NCI-H446 treated with DMSO at 0.1 percent for 48 hours (cell line): ENCODE measurements at regions not wholly inside any gene's neighbourhood (a gene's known extent, or its start where the extent isn't known, plus 50 kb on each side); places are given as distances from the start of the nearest gene placed in this dataset.

Experiments used
- DNase-seq: peaks from one replicate; lab custom pipeline; 2025; lab: John Stamatoyannopoulos, UW

GRCh38 chr2:145841973-145842372 is 1322.1 kb upstream of the ZEB2 start:
- no peak for DNase-seq

- no peak for DNase-seq
Observed at GRCh38 chr2:145836986-145837385, 1317.1 kb upstream of the ZEB2 start.

GRCh38 chr2:145835665-145836064 is 1315.7 kb upstream of the ZEB2 start:
- no peak for DNase-seq

GRCh38 chr2:145832681-145833080 is 1312.8 kb upstream of the ZEB2 start:
- no peak for DNase-seq

- no peak for DNase-seq
Observed at GRCh38 chr2:145829931-145830330, 1310.0 kb upstream of the ZEB2 start.

GRCh38 chr2:145827235-145827634 is 1307.3 kb upstream of the ZEB2 start:
- no peak for DNase-seq

GRCh38 chr2:145824384-145824783 is 1304.5 kb upstream of the ZEB2 start:
- no peak for DNase-seq

- no peak for DNase-seq
Observed at GRCh38 chr2:145822892-145823534, 1303.1 kb upstream of the ZEB2 start.

- DNase-seq: no peak
Observed at GRCh38 chr2:145820651-145821050, 1300.7 kb upstream of the ZEB2 start.

GRCh38 chr2:145818890-145819504 is 1299.1 kb upstream of the ZEB2 start:
- DNase-seq: no peak

GRCh38 chr2:145815933-145816332 is 1296.0 kb upstream of the ZEB2 start:
- no peak for DNase-seq

GRCh38 chr2:145813481-145813880 is 1293.6 kb upstream of the ZEB2 start:
- no peak for DNase-seq

- no peak for DNase-seq
Observed at GRCh38 chr2:145812165-145812554, 1292.2 kb upstream of the ZEB2 start.

- no peak for DNase-seq
Observed at GRCh38 chr2:145811276-145812164, 1291.6 kb upstream of the ZEB2 start.

- DNase-seq: no peak
Observed at GRCh38 chr2:145807968-145808367, 1288.0 kb upstream of the ZEB2 start.

GRCh38 chr2:145807554-145807953 is 1287.6 kb upstream of the ZEB2 start:
- no peak for DNase-seq

- peak; percentile 5 for DNase-seq
Observed at GRCh38 chr2:145806546-145806945, 1286.6 kb upstream of the ZEB2 start.

GRCh38 chr2:145802133-145802532 is 1282.2 kb upstream of the ZEB2 start:
- no peak for DNase-seq

- no peak for DNase-seq
Observed at GRCh38 chr2:145801210-145801609, 1281.3 kb upstream of the ZEB2 start.

GRCh38 chr2:145800151-145801091 is 1280.5 kb upstream of the ZEB2 start:
- DNase-seq: peak; percentile 81

- DNase-seq: peak; percentile 87
Observed at GRCh38 chr2:145799595-145800108, 1279.7 kb upstream of the ZEB2 start.

- no peak for DNase-seq
Observed at GRCh38 chr2:145798419-145798818, 1278.5 kb upstream of the ZEB2 start.
